HCT116 (cell line): ENCODE measurements at regions not wholly inside any gene's neighbourhood (a gene's known extent, or its start where the extent isn't known, plus 50 kb on each side); places are given as distances from the start of the nearest gene placed in this dataset.

Experiments used
- ATAC-seq: fragments of 200-7000 bp; cut with Tn5 transposase; 2 replicates; pipeline ENCODE4 v1.9.1; 2020; ENCODE audit warnings: mild to moderate bottlenecking, moderate library complexity
- BruUV-seq: library from RNA; stranded (reverse); fragments of 400-500 nt; replicated peaks from 2 replicates; lab custom pipeline; 2021; lab: Mats Ljungman, UMichigan
- CTCF ChIA-PET: fragments of 300-600 bp; sonication (Branson Sonifier 250); formaldehyde crosslinking; loops from one replicate; lab custom pipeline; 2021; ENCODE audit warnings: antibody characterized with exemption; lab: Charles Lee
- POLR2A ChIA-PET: fragments of 300-600, 350-600 bp; sonication (Branson Sonifier 250); formaldehyde crosslinking; loops from one replicate; lab custom pipeline; 2021; ENCODE audit warnings: antibody characterized with exemption; lab: Charles Lee
- RAD21 ChIA-PET, 2 experiments: fragments of 300-600 bp; sonication (Branson Sonifier 250); formaldehyde crosslinking; loops; one replicate each; lab custom pipeline; 2023; ENCODE audit warnings: low total read pairs in 2 of 2; ENCODE audit not compliant: uncharacterized antibody in 2 of 2, unreplicated experiment in 2 of 2, low non-redundant PET in 1 of 2; lab: Charles Lee
- DNase-seq: peaks from one replicate; pipeline ENCODE4 v3.0.0-alpha.2; 2010; ENCODE audit warnings: low read depth, low spot score
- H2AFZ ChIP-seq: fragments of 200-600 bp; shearing (Covaris generic), sonication (generic); 2 replicates; pipeline ENCODE4 v1.6.1; 2017; ENCODE audit warnings: low read depth, mixed run types, mixed read lengths, antibody characterized with exemption, low read length; ENCODE audit not compliant: poor library complexity, severe bottlenecking
- H3K27ac ChIP-seq: 2 replicates; pipeline ENCODE4 v1.5.1; 2012; ENCODE audit warnings: low read depth, low read length
- H3K27me3 ChIP-seq: fragments of 200-600 bp; sonication (generic); 2 replicates; pipeline ENCODE4 v1.6.1; 2016; ENCODE audit warnings: mixed run types, low read length, mixed read lengths; ENCODE audit not compliant: insufficient read depth
- H3K36me3 ChIP-seq, 2 experiments: fragments of 200-500 bp in 1 of 2; fragments of 200-600 bp in 1 of 2; sonication (Bioruptor generic) in 1 of 2; sonication (generic) in 1 of 2; 2 replicates each; pipeline versions ENCODE4 v1.5.1 to v1.6.1; 2014 to 2016; ENCODE audit warnings: low read length in 2 of 2, inconsistent platforms in 1 of 2, mixed read lengths in 1 of 2, mixed run types in 1 of 2; ENCODE audit not compliant: insufficient read depth in 2 of 2, control insufficient read depth in 1 of 2
- H3K4me1 ChIP-seq, 2 experiments: fragments of 200-600 bp in 1 of 2; sonication (generic) in 1 of 2; 2 replicates each; pipeline versions ENCODE4 v1.5.1 to v1.6.1; 2012 to 2017; ENCODE audit warnings: low read length in 2 of 2, inconsistent platforms in 1 of 2, mild to moderate bottlenecking in 1 of 2, mixed read lengths in 1 of 2, mixed run types in 1 of 2, moderate library complexity in 1 of 2; ENCODE audit not compliant: insufficient read depth in 2 of 2, control insufficient read depth in 1 of 2
- H3K4me2 ChIP-seq: fragments of 200-600 bp; sonication (generic); 2 replicates; pipeline ENCODE4 v1.6.1; 2017; ENCODE audit warnings: mixed run types, low read length, mixed read lengths
- H3K4me3 ChIP-seq, 2 experiments: fragments of 200-600 bp in 1 of 2; sonication (generic) in 1 of 2; replicated peaks in 1 of 2; 2 replicates each; pipeline ENCODE4 v1.5.1; 2011 to 2016; ENCODE audit warnings: low read length in 2 of 2, control low read depth in 1 of 2, low read depth in 1 of 2, mild to moderate bottlenecking in 1 of 2, mixed read lengths in 1 of 2, mixed run types in 1 of 2
- H3K79me2 ChIP-seq: fragments of 200-600 bp; sonication (generic); 2 replicates; pipeline ENCODE4 v1.6.1; 2017; ENCODE audit warnings: mild to moderate bottlenecking, mixed run types, low read length, moderate library complexity, mixed read lengths; ENCODE audit not compliant: insufficient read depth
- H3K9ac ChIP-seq: fragments of 200-600 bp; sonication (generic); 2 replicates; pipeline ENCODE4 v1.6.1; 2016; ENCODE audit warnings: low read length, mixed read lengths
- H3K9me2 ChIP-seq: fragments of 200-600 bp; sonication (generic), shearing (Covaris generic); 2 replicates; pipeline ENCODE4 v1.6.1; 2017; ENCODE audit warnings: mixed run types, mild to moderate bottlenecking, moderate library complexity; ENCODE audit not compliant: insufficient read depth
- H3K9me3 ChIP-seq, 2 experiments: fragments of 200-500 bp in 1 of 2; fragments of 200-600 bp in 1 of 2; sonication (Bioruptor generic) in 1 of 2; sonication (generic) in 1 of 2; 2 replicates each; pipeline ENCODE4 v1.6.1; 2014 to 2017; ENCODE audit warnings: low read length in 2 of 2, mixed read lengths in 2 of 2, inconsistent platforms in 1 of 2, low read depth in 1 of 2, mild to moderate bottlenecking in 1 of 2, mixed run types in 1 of 2, moderate library complexity in 1 of 2; ENCODE audit not compliant: control insufficient read depth in 1 of 2, insufficient read depth in 1 of 2
- H4K20me1 ChIP-seq: fragments of 200-600 bp; sonication (generic), shearing (Covaris generic); 2 replicates; pipeline ENCODE4 v1.6.1; 2017; ENCODE audit warnings: mixed run types, mild to moderate bottlenecking, moderate library complexity; ENCODE audit not compliant: insufficient read depth
- ATF3 ChIP-seq: IDR thresholded peaks from 2 replicates; pipeline ENCODE4 v1.6.1; 2012
- CEBPB ChIP-seq: IDR thresholded peaks from 2 replicates; pipeline ENCODE4 v1.6.1; 2012; ENCODE audit warnings: low read depth
- CTCF ChIP-seq, 3 experiments: fragments of 200-600 bp in 1 of 3; sonication (generic) in 1 of 3; IDR thresholded peaks in 2 of 3; conservative IDR thresholded peaks in 1 of 3; 2 replicates each; pipeline ENCODE4 v1.5.1; 2012 to 2017; ENCODE audit warnings: low read depth in 2 of 3, low read length in 2 of 3, antibody characterized with exemption in 1 of 3, borderline replicate concordance in 1 of 3, control low read depth in 1 of 3, mild to moderate bottlenecking in 1 of 3, mixed read lengths in 1 of 3, mixed run types in 1 of 3, moderate library complexity in 1 of 3; ENCODE audit not compliant: insufficient read depth in 1 of 3
- EGR1 ChIP-seq: IDR thresholded peaks from 2 replicates; pipeline ENCODE4 v1.6.1; 2012; ENCODE audit warnings: low read depth
- ELF1 ChIP-seq: IDR thresholded peaks from 2 replicates; pipeline ENCODE4 v1.6.1; 2012; ENCODE audit warnings: low read depth, borderline replicate concordance
- EZH2 ChIP-seq: fragments of 200-600 bp; sonication (generic); IDR thresholded peaks from 2 replicates; pipeline ENCODE4 v1.6.1; 2017; ENCODE audit warnings: antibody characterized with exemption, mixed run types
- EZH2phosphoT487 ChIP-seq: fragments of 200-600 bp; IDR thresholded peaks from 2 replicates; pipeline ENCODE4 v1.6.1; 2018; ENCODE audit warnings: antibody characterized with exemption, borderline replicate concordance
- FOSL1 ChIP-seq: IDR thresholded peaks from 2 replicates; pipeline ENCODE4 v1.6.1; 2012; ENCODE audit warnings: low read depth
- JUND ChIP-seq: IDR thresholded peaks from 2 replicates; pipeline ENCODE4 v1.6.1; 2012
- POLR2A ChIP-seq: IDR thresholded peaks from 2 replicates; pipeline ENCODE4 v1.7.0; 2011; ENCODE audit warnings: borderline replicate concordance; ENCODE audit not compliant: insufficient read depth, insufficient read length; ENCODE audit errors: extremely low read depth
- POLR2AphosphoS5 ChIP-seq: IDR thresholded peaks from 2 replicates; pipeline ENCODE4 v1.6.1; 2011; ENCODE audit warnings: mild to moderate bottlenecking, low read depth, low read length, moderate library complexity
- RAD21 ChIP-seq: IDR thresholded peaks from 2 replicates; pipeline ENCODE4 v1.6.1; 2012; ENCODE audit warnings: low read depth, mild to moderate bottlenecking
- REST ChIP-seq: IDR thresholded peaks from 2 replicates; pipeline ENCODE4 v1.6.1; 2012; ENCODE audit warnings: low read depth
- SIN3A ChIP-seq: IDR thresholded peaks from 2 replicates; pipeline ENCODE4 v1.6.1; 2012; ENCODE audit warnings: low read depth
- SP1 ChIP-seq: IDR thresholded peaks from 2 replicates; pipeline ENCODE4 v1.6.1; 2012; ENCODE audit warnings: low read depth
- TCF7L2 ChIP-seq: IDR thresholded peaks from 2 replicates; pipeline ENCODE4 v1.7.0; 2011; ENCODE audit warnings: borderline replicate concordance, inconsistent platforms; ENCODE audit not compliant: insufficient read depth, insufficient read length; ENCODE audit errors: extremely low read depth
- YY1 ChIP-seq: IDR thresholded peaks from 2 replicates; pipeline ENCODE4 v1.6.1; 2011; ENCODE audit warnings: low read length, low read depth, moderate library complexity, mild to moderate bottlenecking; ENCODE audit not compliant: insufficient replicate concordance; ENCODE audit errors: extremely low read depth
- ZFX ChIP-seq: fragments of 450-650 bp; IDR thresholded peaks from 2 replicates; pipeline ENCODE4 v1.6.1; 2017
- ZNF274 ChIP-seq: fragments of 200-500 bp; sonication (Bioruptor generic); IDR thresholded peaks from 2 replicates; pipeline ENCODE4 v1.6.1; 2014; ENCODE audit warnings: mild to moderate bottlenecking, low read depth, low read length, inconsistent platforms
- intact Hi-C: fragments of 100-400 bp; cut with micrococcal nuclease; formaldehyde crosslinking; loops from 2 replicates; pipeline ENCODE4 v1.10.0; 2022

- BruUV-seq: no TSS peak
- Histone ChIP-seq H3K4me3 (no peak overlapping the region), H3K9me2 (no peaks in the 10 kb centered on the region), H3K27me3 (peaks cover 10% of the 10 kb centered on the region; the same call in 1 of the 2 replicates), H3K4me2 (no peak overlapping the region), H4K20me1 (no peaks in the 10 kb centered on the region), H3K9me3 (no peaks in the 10 kb centered on the region), H3K9ac (no peak overlapping the region), H2AFZ (no peak overlapping the region), H3K79me2 (no peaks in the 10 kb centered on the region), H3K36me3 (no peaks in the 10 kb centered on the region), H3K27ac (no peak overlapping the region), H3K4me1 (no peaks in the 10 kb centered on the region)
- ChIA-PET CTCF (no interaction called here), POLR2A (no interaction called here), RAD21 (no interaction called here)
- no peak for DNase-seq
- TF ChIP-seq ELF1: no peak
- TF ChIP-seq EZH2phosphoT487: no peak
- no peak for TF ChIP-seq CEBPB
- TF ChIP-seq FOSL1: no peak
- no peak for TF ChIP-seq YY1
- no peak for TF ChIP-seq TCF7L2
- TF ChIP-seq REST: no peak
- TF ChIP-seq RAD21: no peak
- TF ChIP-seq CTCF (IDR thresholded peaks at IDR 0.05 in 2 of 3, conservative IDR thresholded peaks at IDR 0.05 in 1 of 3; ENCODE audit: borderline replicate concordance in 1 of 3, insufficient read depth in 1 of 3, low read depth in 2 of 3, low read length in 2 of 3): no peak
- TF ChIP-seq EZH2: no peak
- TF ChIP-seq EGR1: no peak
- TF ChIP-seq POLR2A: no peak
- TF ChIP-seq ZNF274: no peak
- no peak for TF ChIP-seq ZFX
- TF ChIP-seq SP1: no peak
- TF ChIP-seq ATF3: no peak
- TF ChIP-seq JUND: no peak
- TF ChIP-seq POLR2AphosphoS5: no peak
- TF ChIP-seq SIN3A: no peak
- intact Hi-C loops: no loop called here
- ATAC-seq: no peak
Observed at GRCh38 chr1:4087530-4088420, 187.7 kb upstream of the C1orf174 start.
